A673 (cell line): ENCODE measurements at regions not wholly inside any gene's neighbourhood (a gene's known extent, or its start where the extent isn't known, plus 50 kb on each side); places are given as distances from the start of the nearest gene placed in this dataset.

Source experiments
- BruUV-seq: library from RNA; stranded (reverse); fragments of 400-500 nt; replicated peaks from 2 replicates; lab custom pipeline; 2021; lab: Mats Ljungman, UMichigan
- CTCF ChIA-PET: fragments of 300-600 bp; sonication (Branson Sonifier 250); formaldehyde crosslinking; loops from one replicate; lab custom pipeline; 2022; ENCODE audit warnings: antibody characterized with exemption; lab: Charles Lee
- POLR2A ChIA-PET: fragments of 300-600 bp; sonication (Branson Sonifier 250); formaldehyde crosslinking; loops from one replicate; lab custom pipeline; 2022; ENCODE audit warnings: antibody characterized with exemption; ENCODE audit not compliant: low non-redundant PET; lab: Charles Lee
- DNase-seq: peaks from one replicate; pipeline ENCODE4 v3.0.0-alpha.2; 2015; ENCODE audit warnings: low spot score
- H3K27ac ChIP-seq: fragments of 200-600 bp; sonication (generic); 2 replicates; pipeline ENCODE4 v1.5.1; 2016; ENCODE audit warnings: mixed run types, low read depth, mild to moderate bottlenecking, mixed read lengths, antibody characterized with exemption, low read length; ENCODE audit not compliant: poor library complexity, severe bottlenecking
- H3K27me3 ChIP-seq: fragments of 200-600 bp; sonication (generic); replicated peaks from 2 replicates; pipeline ENCODE4 v1.6.1; 2017; ENCODE audit warnings: mixed run types, low read depth, mild to moderate bottlenecking, mixed read lengths, antibody characterized with exemption, low read length; ENCODE audit not compliant: insufficient read depth, poor library complexity
- H3K36me3 ChIP-seq: fragments of 200-600 bp; sonication (generic); 2 replicates; pipeline ENCODE4 v1.6.1; 2016; ENCODE audit warnings: mixed run types, mild to moderate bottlenecking, mixed read lengths, antibody characterized with exemption, low read length; ENCODE audit not compliant: insufficient read depth, poor library complexity, severe bottlenecking
- H3K4me1 ChIP-seq: fragments of 200-600 bp; sonication (generic); 2 replicates; pipeline ENCODE4 v1.6.1; 2017; ENCODE audit warnings: mixed run types, mild to moderate bottlenecking, mixed read lengths, antibody characterized with exemption, low read length; ENCODE audit not compliant: insufficient read depth, poor library complexity, severe bottlenecking
- H3K4me3 ChIP-seq: fragments of 200-600 bp; sonication (generic); 2 replicates; pipeline ENCODE4 v1.5.1; 2016; ENCODE audit warnings: low read depth, mixed run types, mild to moderate bottlenecking, mixed read lengths, low read length; ENCODE audit not compliant: poor library complexity, severe bottlenecking
- H3K9me3 ChIP-seq: fragments of 200-600 bp; sonication (generic); 2 replicates; pipeline ENCODE4 v1.6.1; 2016; ENCODE audit warnings: mixed run types, low read depth, mild to moderate bottlenecking, mixed read lengths, antibody characterized with exemption, low read length; ENCODE audit not compliant: poor library complexity, severe bottlenecking
- EZH2 ChIP-seq: fragments of 200-600 bp; sonication (generic); IDR thresholded peaks from 2 replicates; pipeline ENCODE4 v1.6.1; 2017; ENCODE audit warnings: borderline replicate concordance, low read depth, mild to moderate bottlenecking, mixed read lengths, antibody characterized with exemption, low read length; ENCODE audit not compliant: poor library complexity, severe bottlenecking
- intact Hi-C: fragments of 100-400 bp; cut with micrococcal nuclease; formaldehyde crosslinking; loops from one replicate; pipeline ENCODE4 v1.10.0; 2022; ENCODE audit not compliant: unreplicated experiment
- TF ChIP-seq, protein P1 (sequence below): fragments of 300-800, 200-600 bp; sonication (generic); conservative IDR thresholded peaks from 2 replicates; pipeline ENCODE4 v1.5.1; 2017; ENCODE audit warnings: low read depth, mild to moderate bottlenecking, antibody characterized with exemption, low read length, moderate library complexity, mixed read lengths

DNA sequence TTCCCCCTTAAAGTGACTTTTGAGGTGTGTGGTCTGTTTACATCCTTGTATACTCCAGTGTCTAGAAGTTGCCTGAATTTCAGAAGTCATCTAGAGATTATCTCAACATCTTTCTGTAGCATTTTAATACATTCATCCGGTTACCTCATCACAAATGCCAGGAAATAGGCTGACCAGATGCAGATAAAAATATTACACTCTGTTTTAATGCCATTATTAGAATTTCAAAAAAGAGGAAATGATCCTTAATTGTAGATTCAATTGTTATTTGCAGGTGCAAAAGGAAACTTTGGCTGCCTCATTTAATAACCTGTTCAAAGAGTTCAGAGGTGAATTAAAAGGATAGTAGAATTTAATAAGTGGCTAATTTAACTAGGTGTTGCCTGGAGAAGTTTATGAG lies 290.9 kb downstream of the C3orf38 start:
- no TSS peak for BruUV-seq
- H3K27ac ChIP-seq, result no peak overlapping the region
- intact Hi-C loops, result no loop called here
- H3K27me3 ChIP-seq, result no peaks in the 10 kb centered on the region
- CTCF ChIA-PET, result no interaction called here
- POLR2A ChIA-PET, result no interaction called here
- TF ChIP-seq EZH2, result no peak
- TF ChIP-seq, protein P1, sequence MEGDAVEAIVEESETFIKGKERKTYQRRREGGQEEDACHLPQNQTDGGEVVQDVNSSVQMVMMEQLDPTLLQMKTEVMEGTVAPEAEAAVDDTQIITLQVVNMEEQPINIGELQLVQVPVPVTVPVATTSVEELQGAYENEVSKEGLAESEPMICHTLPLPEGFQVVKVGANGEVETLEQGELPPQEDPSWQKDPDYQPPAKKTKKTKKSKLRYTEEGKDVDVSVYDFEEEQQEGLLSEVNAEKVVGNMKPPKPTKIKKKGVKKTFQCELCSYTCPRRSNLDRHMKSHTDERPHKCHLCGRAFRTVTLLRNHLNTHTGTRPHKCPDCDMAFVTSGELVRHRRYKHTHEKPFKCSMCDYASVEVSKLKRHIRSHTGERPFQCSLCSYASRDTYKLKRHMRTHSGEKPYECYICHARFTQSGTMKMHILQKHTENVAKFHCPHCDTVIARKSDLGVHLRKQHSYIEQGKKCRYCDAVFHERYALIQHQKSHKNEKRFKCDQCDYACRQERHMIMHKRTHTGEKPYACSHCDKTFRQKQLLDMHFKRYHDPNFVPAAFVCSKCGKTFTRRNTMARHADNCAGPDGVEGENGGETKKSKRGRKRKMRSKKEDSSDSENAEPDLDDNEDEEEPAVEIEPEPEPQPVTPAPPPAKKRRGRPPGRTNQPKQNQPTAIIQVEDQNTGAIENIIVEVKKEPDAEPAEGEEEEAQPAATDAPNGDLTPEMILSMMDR, result no peak
- peak; percentile 35 for DNase-seq
- no peak overlapping the region for H3K4me3 ChIP-seq
- peaks cover 9% of the 10 kb centered on the region for H3K4me1 ChIP-seq
- H3K36me3 ChIP-seq, result no peaks in the 10 kb centered on the region
- no peaks in the 10 kb centered on the region for H3K9me3 ChIP-seq

DNA sequence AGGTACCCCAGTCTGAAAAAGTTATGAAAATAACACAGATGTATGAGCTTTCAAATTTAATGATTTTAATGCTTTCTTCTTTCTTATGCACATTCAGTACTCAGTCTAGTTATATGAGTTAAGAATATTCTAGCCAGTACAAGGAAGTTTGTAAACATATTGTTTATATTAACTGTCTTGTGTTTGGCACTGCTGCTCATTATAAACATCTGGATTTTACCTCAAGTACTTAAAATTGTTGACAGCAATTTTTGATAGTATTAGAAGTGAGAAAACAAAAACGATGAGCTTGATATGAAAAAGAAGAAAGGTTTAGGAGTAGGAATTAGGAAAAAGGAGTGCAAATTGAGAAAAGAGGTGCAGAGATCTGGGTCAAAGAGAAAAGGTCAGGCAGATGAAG lies 293.3 kb downstream of the C3orf38 start:
- TF ChIP-seq, protein P1, result no peak
- no peak for TF ChIP-seq EZH2
- H3K27ac ChIP-seq, result no peak overlapping the region
- BruUV-seq, result no TSS peak
- no peak for DNase-seq
- H3K4me3 ChIP-seq, result no peak overlapping the region
- no peaks in the 10 kb centered on the region for H3K27me3 ChIP-seq
- ChIA-PET CTCF (no interaction called here), POLR2A (no interaction called here)
- peaks cover 9% of the 10 kb centered on the region for H3K4me1 ChIP-seq
- no peaks in the 10 kb centered on the region for H3K9me3 ChIP-seq
- no peaks in the 10 kb centered on the region for H3K36me3 ChIP-seq
- intact Hi-C loops, result no loop called here

DNA sequence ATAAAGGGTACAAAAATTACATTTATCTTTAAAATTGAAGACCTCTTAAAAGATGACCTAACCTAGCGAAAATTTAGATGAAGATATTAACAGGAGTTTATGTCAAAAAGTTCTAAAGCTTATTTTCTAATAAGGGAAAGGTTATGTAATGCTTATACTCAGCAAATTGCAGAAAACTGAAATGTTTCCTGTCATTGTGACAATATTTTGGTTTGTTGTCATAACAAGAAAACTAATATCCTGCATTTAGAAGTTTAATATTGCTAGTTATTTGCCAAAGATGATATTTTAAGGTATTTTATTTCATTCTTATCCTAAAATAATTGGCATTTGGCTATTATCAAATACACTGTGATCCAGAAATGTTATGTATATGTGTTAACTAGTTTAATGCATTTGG lies 294.5 kb downstream of the C3orf38 start:
- TF ChIP-seq, protein P1, result no peak
- no peak for TF ChIP-seq EZH2
- Histone ChIP-seq H3K27ac (no peak overlapping the region), H3K4me3 (no peak overlapping the region), H3K27me3 (no peaks in the 10 kb centered on the region), H3K36me3 (no peaks in the 10 kb centered on the region), H3K4me1 (peaks cover 9% of the 10 kb centered on the region), H3K9me3 (no peaks in the 10 kb centered on the region)
- CTCF ChIA-PET, result no interaction called here
- POLR2A ChIA-PET, result no interaction called here
- BruUV-seq, result no TSS peak
- intact Hi-C loops, result no loop called here
- no peak for DNase-seq
